GM12892 (cell line): ENCODE measurements at regions not wholly inside any gene's neighbourhood (a gene's known extent, or its start where the extent isn't known, plus 50 kb on each side); places are given as distances from the start of the nearest gene placed in this dataset.

Source experiments
- POLR2A ChIP-seq: IDR thresholded peaks from 2 replicates; pipeline ENCODE4 v1.6.1; 2011; ENCODE audit warnings: low read depth, low read length, control low read depth
- POLR2AphosphoS5 ChIP-seq: IDR thresholded peaks from 2 replicates; pipeline ENCODE4 v1.6.1; 2011; ENCODE audit warnings: low read depth, low read length, control low read depth
- TAF1 ChIP-seq: IDR thresholded peaks from 2 replicates; pipeline ENCODE4 v1.6.1; 2011; ENCODE audit warnings: low read depth, mild to moderate bottlenecking, control low read depth, low read length, borderline replicate concordance

GRCh38 chr5:30341466-30341865 is 852.0 kb upstream of the CDH6 start:
- no peak for TF ChIP-seq POLR2A
- no peak for TF ChIP-seq POLR2AphosphoS5
- no peak for TF ChIP-seq TAF1
